ENCODE measurements at regions not wholly inside any gene's neighbourhood (a gene's known extent, or its start where the extent isn't known, plus 50 kb on each side); places are given as distances from the start of the nearest gene placed in this dataset.
A peak's percentile ranks its signal among the peaks of the same experiment; 100 is the strongest.
"Not testable (repeated sequence)": the region's sequence is repeated elsewhere in the genome, so short reads cannot be mapped to it uniquely, and the experiment has no call there.

GRCh38 chr4:124993838-124994237 is 281.3 kb upstream of the ANKRD50 start:
- H2AFZ ChIP-seq (ENCODE audit: low read length) = no peak overlapping the region
- peak; percentile 31 for DNase-seq
- no peak for TF ChIP-seq CTCF (IDR thresholded peaks at IDR 0.05; ENCODE audit: low read length)
- TF ChIP-seq EZH2 (optimal IDR thresholded peaks at IDR 0.05; ENCODE audit: low read depth, low read length) = no peak
- no peak for TF ChIP-seq EZH2phosphoT487 (IDR thresholded peaks at IDR 0.05; ENCODE audit: low read length)
- H3K9ac ChIP-seq (ENCODE audit: low read length) = no peak overlapping the region
- H3K36me3 ChIP-seq (replicated peaks; ENCODE audit: insufficient read depth, low read length) = no peaks in the 10 kb centered on the region
- no peaks in the 10 kb centered on the region for H3K9me3 ChIP-seq (replicated peaks; ENCODE audit: insufficient read depth, low read length)
- H3K79me2 ChIP-seq (ENCODE audit: low read length) = no peaks in the 10 kb centered on the region
- H3K27ac ChIP-seq (ENCODE audit: low read length) = no peak overlapping the region
- H3F3A ChIP-seq (ENCODE audit: insufficient read depth, low read length) = peaks cover 8% of the 10 kb centered on the region; the same call in 1 of the 2 replicates
- H3K4me1 ChIP-seq (ENCODE audit: low read length) = peaks cover 12% of the 10 kb centered on the region
- H4K20me1 ChIP-seq (ENCODE audit: insufficient read depth, low read length) = no peaks in the 10 kb centered on the region
- H3K27me3 ChIP-seq (replicated peaks; ENCODE audit: insufficient read depth, low read length) = no peaks in the 10 kb centered on the region
- H3K4me3 ChIP-seq (ENCODE audit: low read length) = no peak overlapping the region
- no peak overlapping the region for H3K4me2 ChIP-seq (ENCODE audit: low read depth, low read length)
- no peaks in the 10 kb centered on the region for H3K9me2 ChIP-seq (replicated peaks; ENCODE audit: insufficient read depth, low read length)

- Histone ChIP-seq H3K4me2 (ENCODE audit: low read depth, low read length) (no peak overlapping the region), H3K79me2 (ENCODE audit: low read length) (no peaks in the 10 kb centered on the region), H3K27ac (ENCODE audit: low read length) (no peak overlapping the region), H3K36me3 (replicated peaks; ENCODE audit: insufficient read depth, low read length) (no peaks in the 10 kb centered on the region), H3K9ac (ENCODE audit: low read length) (no peak overlapping the region), H3F3A (ENCODE audit: insufficient read depth, low read length) (peaks cover 8% of the 10 kb centered on the region; the same call in 1 of the 2 replicates), H3K4me3 (ENCODE audit: low read length) (no peak overlapping the region), H3K4me1 (ENCODE audit: low read length) (peaks cover 12% of the 10 kb centered on the region), H4K20me1 (ENCODE audit: insufficient read depth, low read length) (no peaks in the 10 kb centered on the region), H2AFZ (ENCODE audit: low read length) (no peak overlapping the region), H3K9me3 (replicated peaks; ENCODE audit: insufficient read depth, low read length) (no peaks in the 10 kb centered on the region), H3K9me2 (replicated peaks; ENCODE audit: insufficient read depth, low read length) (no peaks in the 10 kb centered on the region), H3K27me3 (replicated peaks; ENCODE audit: insufficient read depth, low read length) (no peaks in the 10 kb centered on the region)
- no peak for TF ChIP-seq EZH2phosphoT487 (IDR thresholded peaks at IDR 0.05; ENCODE audit: low read length)
- no peak for DNase-seq
Measured at GRCh38 chr4:124990398-124990797, 277.9 kb upstream of the ANKRD50 start.

GRCh38 chr4:124980276-124980752 is 267.8 kb upstream of the ANKRD50 start:
- H3K9me3 ChIP-seq (replicated peaks; ENCODE audit: insufficient read depth, low read length) = no peaks in the 10 kb centered on the region
- no peaks in the 10 kb centered on the region for H3K79me2 ChIP-seq (ENCODE audit: low read length)
- H4K20me1 ChIP-seq (ENCODE audit: insufficient read depth, low read length) = no peaks in the 10 kb centered on the region
- H3K27me3 ChIP-seq (replicated peaks; ENCODE audit: insufficient read depth, low read length) = no peaks in the 10 kb centered on the region
- no peaks in the 10 kb centered on the region for H3F3A ChIP-seq (ENCODE audit: insufficient read depth, low read length)
- H3K27ac ChIP-seq (ENCODE audit: low read length) = no peak overlapping the region
- H3K4me3 ChIP-seq (ENCODE audit: low read length) = no peak overlapping the region
- TF ChIP-seq CTCF (IDR thresholded peaks at IDR 0.05; ENCODE audit: low read length) = no peak
- no peak for TF ChIP-seq EZH2 (optimal IDR thresholded peaks at IDR 0.05; ENCODE audit: low read depth, low read length)
- no peak for TF ChIP-seq EZH2phosphoT487 (IDR thresholded peaks at IDR 0.05; ENCODE audit: low read length)
- H3K9ac ChIP-seq (ENCODE audit: low read length) = no peak overlapping the region
- H2AFZ ChIP-seq (ENCODE audit: low read length) = no peak overlapping the region
- H3K4me2 ChIP-seq (ENCODE audit: low read depth, low read length) = no peak overlapping the region
- H3K36me3 ChIP-seq (replicated peaks; ENCODE audit: insufficient read depth, low read length) = no peaks in the 10 kb centered on the region
- no peaks in the 10 kb centered on the region for H3K4me1 ChIP-seq (ENCODE audit: low read length)
- DNase-seq = no peak
- no peaks in the 10 kb centered on the region for H3K9me2 ChIP-seq (replicated peaks; ENCODE audit: insufficient read depth, low read length)

GRCh38 chr4:124978536-124978935 is 266.0 kb upstream of the ANKRD50 start:
- H3K4me2 ChIP-seq (ENCODE audit: low read depth, low read length); H3K27me3 ChIP-seq (replicated peaks; ENCODE audit: insufficient read depth, low read length): not testable (repeated sequence)

More at GRCh38 chr4:124978536-124978935, 266.0 kb upstream of the ANKRD50 start:
- H3K4me1 ChIP-seq (ENCODE audit: low read length); H3K36me3 ChIP-seq (replicated peaks; ENCODE audit: insufficient read depth, low read length); H3K9ac ChIP-seq (ENCODE audit: low read length); H3F3A ChIP-seq (ENCODE audit: insufficient read depth, low read length); H3K4me3 ChIP-seq (ENCODE audit: low read length); H3K27ac ChIP-seq (ENCODE audit: low read length); H3K9me2 ChIP-seq (replicated peaks; ENCODE audit: insufficient read depth, low read length); H2AFZ ChIP-seq (ENCODE audit: low read length); H3K79me2 ChIP-seq (ENCODE audit: low read length); H3K9me3 ChIP-seq (replicated peaks; ENCODE audit: insufficient read depth, low read length); DNase-seq; H4K20me1 ChIP-seq (ENCODE audit: insufficient read depth, low read length): not testable (repeated sequence)
